ENCODE measurements at regions not wholly inside any gene's neighbourhood (a gene's known extent, or its start where the extent isn't known, plus 50 kb on each side); places are given as distances from the start of the nearest gene placed in this dataset.
"Not testable (repeated sequence)": the region's sequence is repeated elsewhere in the genome, so short reads cannot be mapped to it uniquely, and the experiment has no call there.

GRCh38 chrX:88944661-88945060, 197.6 kb downstream of the CPXCR1 start:
- H3K4me3 ChIP-seq (replicated peaks; ENCODE audit: insufficient read depth, low read length): no peak overlapping the region
- H3K27me3 ChIP-seq (ENCODE audit: insufficient read depth, poor library complexity, severe bottlenecking): no peaks in the 10 kb centered on the region
- TF ChIP-seq CTCF (IDR thresholded peaks at IDR 0.05; ENCODE audit: insufficient read depth, low read length) (no peak), SPI1 (IDR thresholded peaks at IDR 0.05; ENCODE audit: borderline replicate concordance, low read depth) (no peak)
- no peak for DNase-seq (ENCODE audit: low read depth in 1 of 2, low spot score in 1 of 2)
- H3K27ac ChIP-seq (replicated peaks): no peak overlapping the region

- H3K4me3 ChIP-seq (replicated peaks; ENCODE audit: insufficient read depth, low read length); H3K27me3 ChIP-seq (ENCODE audit: insufficient read depth, poor library complexity, severe bottlenecking); DNase-seq (ENCODE audit: low read depth in 1 of 2, low spot score in 1 of 2); H3K27ac ChIP-seq (replicated peaks): not testable (repeated sequence)
Observed at GRCh38 chrX:88956059-88956458, 209.0 kb downstream of the CPXCR1 start.

GRCh38 chrX:88977835-88978234, 230.8 kb downstream of the CPXCR1 start:
- no peak for DNase-seq (ENCODE audit: low read depth in 1 of 2, low spot score in 1 of 2)
- Histone ChIP-seq H3K4me3 (replicated peaks; ENCODE audit: insufficient read depth, low read length) (no peak overlapping the region), H3K27ac (replicated peaks) (no peak overlapping the region), H3K27me3 (ENCODE audit: insufficient read depth, poor library complexity, severe bottlenecking) (no peaks in the 10 kb centered on the region)
- TF ChIP-seq GABPA (IDR thresholded peaks at IDR 0.05; ENCODE audit: low read depth): no peak
- TF ChIP-seq POLR2AphosphoS5 (IDR thresholded peaks at IDR 0.05; ENCODE audit: low read depth): no peak
- TF ChIP-seq REST (IDR thresholded peaks at IDR 0.05; ENCODE audit: insufficient replicate concordance, low read depth): no peak
- no peak for TF ChIP-seq SPI1 (IDR thresholded peaks at IDR 0.05; ENCODE audit: borderline replicate concordance, low read depth)
- TF ChIP-seq CTCF (IDR thresholded peaks at IDR 0.05; ENCODE audit: insufficient read depth, low read length): no peak

- Histone ChIP-seq H3K27ac (replicated peaks) (no peak overlapping the region), H3K27me3 (ENCODE audit: insufficient read depth, poor library complexity, severe bottlenecking) (no peaks in the 10 kb centered on the region), H3K4me3 (replicated peaks; ENCODE audit: insufficient read depth, low read length) (no peak overlapping the region)
- TF ChIP-seq CTCF (IDR thresholded peaks at IDR 0.05; ENCODE audit: insufficient read depth, low read length) (no peak), GABPA (IDR thresholded peaks at IDR 0.05; ENCODE audit: low read depth) (no peak), SPI1 (IDR thresholded peaks at IDR 0.05; ENCODE audit: borderline replicate concordance, low read depth) (no peak), REST (IDR thresholded peaks at IDR 0.05; ENCODE audit: insufficient replicate concordance, low read depth) (no peak), POLR2AphosphoS5 (IDR thresholded peaks at IDR 0.05; ENCODE audit: low read depth) (no peak)
- DNase-seq (ENCODE audit: low read depth in 1 of 2, low spot score in 1 of 2): no peak
Observed at GRCh38 chrX:88982183-88982582, 235.2 kb downstream of the CPXCR1 start.

All from HL-60 (cell line).